Astrocyte of the hippocampus (primary cell): ENCODE measurements at regions not wholly inside any gene's neighbourhood (a gene's known extent, or its start where the extent isn't known, plus 50 kb on each side); places are given as distances from the start of the nearest gene placed in this dataset.

Source experiments
- DNase-seq: peaks from one replicate; pipeline ENCODE4 v3.0.0; 2011; ENCODE audit warnings: low read depth, low spot score

- no peak for DNase-seq
These were observed 403.4 kb upstream of the MC4R start for GRCh38 chr18:60775978-60776377.

- no peak for DNase-seq
These were observed 411.6 kb upstream of the MC4R start for GRCh38 chr18:60784161-60784560.

- DNase-seq = no peak
These were observed 422.2 kb upstream of the MC4R start for GRCh38 chr18:60794802-60795201.

- DNase-seq = no peak
These were observed 431.8 kb upstream of the MC4R start for GRCh38 chr18:60804415-60804814.

- no peak for DNase-seq
These were observed 437.4 kb upstream of the MC4R start for GRCh38 chr18:60809937-60810336.

- DNase-seq = no peak
These were observed 440.3 kb upstream of the MC4R start for GRCh38 chr18:60812921-60813320.

GRCh38 chr18:60826346-60826745, 453.8 kb upstream of the MC4R start:
- no peak for DNase-seq

GRCh38 chr18:60831971-60832370, 459.4 kb upstream of the MC4R start:
- DNase-seq = no peak

- no peak for DNase-seq
These were observed 466.1 kb upstream of the MC4R start for GRCh38 chr18:60838677-60839076.

- DNase-seq = no peak
These were observed 473.8 kb upstream of the MC4R start for GRCh38 chr18:60846396-60846795.

GRCh38 chr18:60847517-60847916, 474.9 kb upstream of the MC4R start:
- DNase-seq = no peak

- DNase-seq = peak; percentile 38
These were observed 471.7 kb upstream of the CDH20 start for GRCh38 chr18:60861575-60861974.

- DNase-seq = no peak
These were observed 470.2 kb upstream of the CDH20 start for GRCh38 chr18:60862988-60863387.

GRCh38 chr18:60865801-60866200, 467.4 kb upstream of the CDH20 start:
- no peak for DNase-seq

- DNase-seq = no peak
These were observed 462.7 kb upstream of the CDH20 start for GRCh38 chr18:60870261-60871153.

GRCh38 chr18:60872434-60872833, 460.8 kb upstream of the CDH20 start:
- DNase-seq = no peak

GRCh38 chr18:60873708-60874107, 459.5 kb upstream of the CDH20 start:
- peak; percentile 51 for DNase-seq

- DNase-seq = no peak
These were observed 457.2 kb upstream of the CDH20 start for GRCh38 chr18:60875957-60876507.

GRCh38 chr18:60880184-60880583, 453.0 kb upstream of the CDH20 start:
- DNase-seq = no peak

- DNase-seq = no peak
These were observed 449.6 kb upstream of the CDH20 start for GRCh38 chr18:60883587-60883986.

- no peak for DNase-seq
These were observed 445.1 kb upstream of the CDH20 start for GRCh38 chr18:60888071-60888624.

- DNase-seq = no peak
These were observed 443.8 kb upstream of the CDH20 start for GRCh38 chr18:60889442-60889841.

- no peak for DNase-seq
These were observed 441.3 kb upstream of the CDH20 start for GRCh38 chr18:60891936-60892335.
